H1 (cell line): ENCODE measurements at regions not wholly inside any gene's neighbourhood (a gene's known extent, or its start where the extent isn't known, plus 50 kb on each side); places are given as distances from the start of the nearest gene placed in this dataset.

Experiments
- CTCF ChIA-PET: fragments of 300-600 bp; sonication (Branson Sonifier 250); formaldehyde crosslinking; loops from one replicate; lab custom pipeline; 2021; ENCODE audit not compliant: partially characterized antibody; lab: Charles Lee
- POLR2A ChIA-PET: fragments of 300-600 bp; sonication (Branson Sonifier 250); formaldehyde crosslinking; loops from one replicate; lab custom pipeline; 2021; ENCODE audit warnings: inconsistent platforms; ENCODE audit not compliant: partially characterized antibody; lab: Charles Lee
- DNase-seq, 2 experiments: peaks; one replicate each; pipeline versions ENCODE4 v3.0.0 to v3.0.0-alpha.2; 2010 to 2022; ENCODE audit warnings: low spot score in 2 of 2, low read depth in 1 of 2, mixed read lengths in 1 of 2
- FAIRE-seq: peaks from 2 replicates; lab custom pipeline; 2011; peaks lifted over from hg19 to GRCh38; lab: Jason Lieb, UNC
- H2AFZ ChIP-seq: 2 replicates; pipeline ENCODE4 v1.8.1; 2012; ENCODE audit warnings: low read length, inconsistent platforms
- H2AK5ac ChIP-seq: 2 replicates; pipeline ENCODE4 v1.6.1; 2013; ENCODE audit warnings: low read depth, low read length
- H2BK120ac ChIP-seq: replicated peaks from 2 replicates; pipeline ENCODE3; 2013; ENCODE audit warnings: low read depth, low read length, inconsistent platforms
- H2BK12ac ChIP-seq: 2 replicates; pipeline ENCODE4 v1.6.1; 2013; ENCODE audit warnings: low read depth, low read length
- H2BK15ac ChIP-seq: 2 replicates; pipeline ENCODE4 v1.6.1; 2013; ENCODE audit warnings: low read length
- H2BK20ac ChIP-seq: 2 replicates; pipeline ENCODE4 v1.6.1; 2013; ENCODE audit warnings: low read length
- H2BK5ac ChIP-seq: 2 replicates; pipeline ENCODE4 v1.6.1; 2013; ENCODE audit warnings: low read depth, low read length
- H3K14ac ChIP-seq: 2 replicates; pipeline ENCODE4 v1.6.1; 2013; ENCODE audit warnings: inconsistent platforms; ENCODE audit not compliant: insufficient read length
- H3K18ac ChIP-seq: 2 replicates; pipeline ENCODE4 v1.6.1; 2013; ENCODE audit warnings: low read length; ENCODE audit errors: extremely low read depth
- H3K23ac ChIP-seq: 2 replicates; pipeline ENCODE4 v1.6.1; 2013; ENCODE audit warnings: inconsistent platforms; ENCODE audit not compliant: insufficient read length
- H3K23me2 ChIP-seq: 2 replicates; pipeline ENCODE4 v1.6.1; 2013; ENCODE audit warnings: low read depth, low read length
- H3K27ac ChIP-seq: 2 replicates; pipeline ENCODE4 v1.6.1; 2011; ENCODE audit warnings: low read depth, low read length, inconsistent platforms
- H3K27me3 ChIP-seq, 4 experiments: replicated peaks in 1 of 4; 1 replicate in 1 of 4; 2 replicates in 3 of 4; pipeline versions ENCODE4 v1.6.1 to v1.8.1; 2011 to 2013; ENCODE audit warnings: low read length in 3 of 4, mild to moderate bottlenecking in 3 of 4, inconsistent platforms in 2 of 4, mixed read lengths in 2 of 4, moderate library complexity in 1 of 4; ENCODE audit not compliant: control insufficient read depth in 3 of 4, insufficient read depth in 3 of 4; ENCODE audit errors: extremely low read depth in 1 of 4
- H3K36me3 ChIP-seq, 4 experiments: 2 replicates each; pipeline versions ENCODE4 v1.6.1 to v1.8.1; 2011 to 2013; ENCODE audit warnings: mild to moderate bottlenecking in 4 of 4, low read length in 3 of 4, moderate library complexity in 2 of 4, control low read depth in 1 of 4, inconsistent platforms in 1 of 4; ENCODE audit not compliant: insufficient read depth in 4 of 4, control insufficient read depth in 2 of 4
- H3K4ac ChIP-seq: replicated peaks from 2 replicates; pipeline ENCODE3; 2013; ENCODE audit warnings: low read length, low read depth, mixed read lengths, inconsistent platforms; ENCODE audit not compliant: insufficient read length
- H3K4me1 ChIP-seq, 4 experiments: replicated peaks in 1 of 4; 1 replicate in 1 of 4; 2 replicates in 3 of 4; pipeline versions ENCODE4 v1.6.1 to v1.8.1; 2011 to 2013; ENCODE audit warnings: low read length in 3 of 4, inconsistent platforms in 2 of 4, mixed read lengths in 1 of 4; ENCODE audit not compliant: insufficient read depth in 4 of 4, control insufficient read depth in 3 of 4
- H3K4me2 ChIP-seq, 2 experiments: 2 replicates each; pipeline versions ENCODE4 v1.6.1 to v1.8.1; 2011 to 2013; ENCODE audit warnings: low read depth in 2 of 2, low read length in 2 of 2, control low read depth in 1 of 2, inconsistent platforms in 1 of 2, mild to moderate bottlenecking in 1 of 2; ENCODE audit not compliant: insufficient read depth in 1 of 2
- H3K4me3 ChIP-seq, 4 experiments: fragments of 200-600, 300-600 bp in 1 of 4; sonication (generic), shearing (Covaris generic), sonication (Bioruptor Twin) in 1 of 4; 2 replicates each; pipeline versions ENCODE4 v1.5.1 to v1.8.1; 2011 to 2016; ENCODE audit warnings: low read length in 4 of 4, low read depth in 3 of 4, control low read depth in 2 of 4, inconsistent platforms in 2 of 4, mild to moderate bottlenecking in 2 of 4, mixed read lengths in 1 of 4, moderate library complexity in 1 of 4; ENCODE audit not compliant: insufficient read depth in 2 of 4; ENCODE audit errors: extremely low read depth in 1 of 4
- H3K56ac ChIP-seq: replicated peaks from 2 replicates; pipeline ENCODE3; 2013; ENCODE audit warnings: low read depth, mild to moderate bottlenecking, mixed read lengths, low read length, inconsistent platforms; ENCODE audit not compliant: insufficient read length
- H3K79me1 ChIP-seq: 2 replicates; pipeline ENCODE4 v1.6.1; 2013; ENCODE audit warnings: low read depth, low read length, control low read depth
- H3K79me2 ChIP-seq, 2 experiments: 2 replicates each; pipeline versions ENCODE4 v1.6.1 to v1.8.1; 2012 to 2013; ENCODE audit warnings: low read length in 2 of 2, mild to moderate bottlenecking in 2 of 2, inconsistent platforms in 1 of 2; ENCODE audit not compliant: insufficient read depth in 2 of 2, control insufficient read depth in 1 of 2
- H3K9ac ChIP-seq, 4 experiments: replicated peaks in 1 of 4; 1 replicate in 1 of 4; 2 replicates in 3 of 4; pipeline versions ENCODE4 v1.6.1 to v1.8.1; 2011 to 2013; ENCODE audit warnings: low read depth in 3 of 4, low read length in 3 of 4, control low read depth in 2 of 4, mild to moderate bottlenecking in 2 of 4, moderate library complexity in 2 of 4, inconsistent platforms in 1 of 4; ENCODE audit errors: extremely low read depth in 1 of 4
- H3K9me3 ChIP-seq, 2 experiments: 2 replicates each; pipeline versions ENCODE4 v1.6.1 to v1.8.1; 2012 to 2013; ENCODE audit warnings: mild to moderate bottlenecking in 2 of 2, moderate library complexity in 2 of 2, control low read depth in 1 of 2, inconsistent platforms in 1 of 2, low read depth in 1 of 2, low read length in 1 of 2, mixed read lengths in 1 of 2; ENCODE audit not compliant: insufficient read depth in 2 of 2
- H4K20me1 ChIP-seq, 2 experiments: replicated peaks in 1 of 2; 2 replicates each; pipeline versions ENCODE3 to v1.8.1; 2011 to 2013; ENCODE audit warnings: inconsistent platforms in 2 of 2, low read length in 2 of 2, mild to moderate bottlenecking in 1 of 2; ENCODE audit not compliant: insufficient read depth in 2 of 2, control insufficient read depth in 1 of 2
- H4K5ac ChIP-seq: 2 replicates; pipeline ENCODE4 v1.6.1; 2013; ENCODE audit warnings: low read length, low read depth, mixed read lengths, inconsistent platforms; ENCODE audit not compliant: insufficient read length
- H4K8ac ChIP-seq: 2 replicates; pipeline ENCODE4 v1.8.0; 2013; ENCODE audit warnings: mild to moderate bottlenecking, moderate library complexity, low read length, inconsistent platforms; ENCODE audit not compliant: insufficient read depth; ENCODE audit errors: extremely low read depth
- H4K91ac ChIP-seq: replicated peaks from 2 replicates; pipeline ENCODE3; 2013; ENCODE audit warnings: low read length, mixed read lengths, inconsistent platforms; ENCODE audit not compliant: insufficient read length
- ATF3 ChIP-seq: IDR thresholded peaks from 2 replicates; pipeline ENCODE4 v1.6.1; 2011; ENCODE audit warnings: low read depth, mild to moderate bottlenecking, low read length; ENCODE audit not compliant: insufficient read depth
- BACH1 ChIP-seq: IDR thresholded peaks from 2 replicates; pipeline ENCODE4 v1.6.1; 2012; ENCODE audit warnings: low read length, improper control_type of control experiment
- BRCA1 ChIP-seq: IDR thresholded peaks from 2 replicates; pipeline ENCODE4 v1.6.1; 2012; ENCODE audit warnings: low read depth, low read length, improper control_type of control experiment
- E2F6 ChIP-seq: IDR thresholded peaks from 2 replicates; pipeline ENCODE4 v1.6.1; 2012; ENCODE audit warnings: inconsistent platforms
- EGR1 ChIP-seq: IDR thresholded peaks from 2 replicates; pipeline ENCODE4 v1.6.1; 2011; ENCODE audit warnings: low read depth, low read length, borderline replicate concordance
- FOSL1 ChIP-seq: IDR thresholded peaks from 2 replicates; pipeline ENCODE4 v1.6.1; 2011; ENCODE audit warnings: mild to moderate bottlenecking, low read depth, low read length, moderate library complexity; ENCODE audit not compliant: insufficient read depth
- GABPA ChIP-seq: IDR thresholded peaks from 2 replicates; pipeline ENCODE4 v1.6.1; 2011; ENCODE audit warnings: mild to moderate bottlenecking, low read length, moderate library complexity, borderline replicate concordance; ENCODE audit not compliant: insufficient read depth
- KDM4A ChIP-seq: IDR thresholded peaks from one replicate; pipeline ENCODE4 v1.7.1; 2012; ENCODE audit warnings: low read depth, mild to moderate bottlenecking, moderate library complexity, low read length, inconsistent platforms; ENCODE audit not compliant: severe bottlenecking
- NANOG ChIP-seq: IDR thresholded peaks from 2 replicates; pipeline ENCODE4 v1.6.1; 2011; ENCODE audit warnings: low read length, low read depth, mild to moderate bottlenecking, inconsistent platforms; ENCODE audit not compliant: insufficient read depth, poor library complexity, severe bottlenecking
- SIRT6 ChIP-seq: IDR thresholded peaks from one replicate; pipeline ENCODE4 v1.7.1; 2012; ENCODE audit warnings: low read length, inconsistent platforms
- SP1 ChIP-seq: IDR thresholded peaks from 2 replicates; pipeline ENCODE4 v1.6.1; 2011; ENCODE audit warnings: low read depth, low read length
- YY1 ChIP-seq: IDR thresholded peaks from 2 replicates; pipeline ENCODE4 v1.6.1; 2011; ENCODE audit warnings: low read depth, mild to moderate bottlenecking, low read length
- WGBS, 2 experiments: shearing (Covaris generic) in 1 of 2; methylation state at CpG; one replicate each; pipeline versions ENCODE4 v1.1.6 to v1.1.7; 2013 to 2015; ENCODE audit warnings: low lambda C conversion rate in 2 of 2, mixed read lengths in 2 of 2, inconsistent platforms in 1 of 2, low coverage in 1 of 2, missing lambda C conversion rate in 1 of 2; ENCODE audit not compliant: insufficient replicate concordance in 2 of 2, insufficient coverage in 1 of 2, insufficient read length in 1 of 2; ENCODE audit errors: extremely low coverage in 1 of 2, missing lambda C conversion rate in 1 of 2; 5-methylcytosine and 5-hydroxymethylcytosine counted together

- no peak overlapping the region for H3K27ac ChIP-seq
- H3K79me2 ChIP-seq, result no peaks in the 10 kb centered on the region
- no peak overlapping the region for H2BK120ac ChIP-seq
- DNase-seq (no peak), FAIRE-seq (no peak)
- POLR2A ChIA-PET, result no interaction called here
- H3K23ac ChIP-seq, result no peak overlapping the region
- no peaks in the 10 kb centered on the region for H3K79me1 ChIP-seq
- H4K20me1 ChIP-seq, result no peaks in the 10 kb centered on the region
- no peak overlapping the region for H3K4me3 ChIP-seq
- H3K27me3 ChIP-seq, result 0 out of 7 replicates have a peak, but pooled peaks cover 0 to 4% (median 0%) of the 10 kb centered on the region in 4 experiments
- no peak for TF ChIP-seq ATF3
- no peak for TF ChIP-seq SIRT6
- TF ChIP-seq BRCA1, result no peak
- TF ChIP-seq BACH1, result no peak
- no peak for TF ChIP-seq SP1
- TF ChIP-seq KDM4A, result no peak
- no peak for TF ChIP-seq EGR1
- TF ChIP-seq GABPA, result no peak
- no peak for TF ChIP-seq E2F6
- TF ChIP-seq FOSL1, result no peak
- no peak for TF ChIP-seq YY1
- TF ChIP-seq NANOG, result no peak
- H3K4me2 ChIP-seq, result no peak overlapping the region
- no peak overlapping the region for H3K9ac ChIP-seq
- H2BK15ac ChIP-seq, result no peak overlapping the region
- H2BK20ac ChIP-seq, result no peak overlapping the region
- H2AFZ ChIP-seq, result no peak overlapping the region
- H2AK5ac ChIP-seq, result no peak overlapping the region
- no peak overlapping the region for H3K56ac ChIP-seq
- no peaks in the 10 kb centered on the region for H3K9me3 ChIP-seq
- 93% methylated on average over 5 of the region's 5 CpGs; no CpG with 5 or more reads in 1 of the 2 experiments for WGBS, 2 experiments
- no peak overlapping the region for H3K14ac ChIP-seq
- no peak overlapping the region for H2BK5ac ChIP-seq
- no peaks in the 10 kb centered on the region for H3K36me3 ChIP-seq
- H4K8ac ChIP-seq, result no peak overlapping the region
- H3K23me2 ChIP-seq, result no peaks in the 10 kb centered on the region; the same call in 1 of the 2 replicates
- no peak overlapping the region for H4K91ac ChIP-seq
- H2BK12ac ChIP-seq, result no peak overlapping the region
- H3K4ac ChIP-seq, result no peak overlapping the region
- CTCF ChIA-PET, result interaction anchor here (0.7 to 12.1 kb wide), 14 partner anchors 8 to 272 kb away, joined by 3 to 91 read pairs (median 3); no protein-coding TSS in a partner anchor
- peaks cover 0 to 3% (median 0%) of the 10 kb centered on the region in 4 experiments; a peak in 2 of 7 replicates for H3K4me1 ChIP-seq
- no peak overlapping the region for H3K18ac ChIP-seq
- H4K5ac ChIP-seq, result no peak overlapping the region
Observed at GRCh38 chr11:134015556-134015955, 53.3 kb upstream of the JAM3 start.
